ENCODE measurements at regions not wholly inside any gene's neighbourhood (a gene's known extent, or its start where the extent isn't known, plus 50 kb on each side); places are given as distances from the start of the nearest gene placed in this dataset.

DNA sequence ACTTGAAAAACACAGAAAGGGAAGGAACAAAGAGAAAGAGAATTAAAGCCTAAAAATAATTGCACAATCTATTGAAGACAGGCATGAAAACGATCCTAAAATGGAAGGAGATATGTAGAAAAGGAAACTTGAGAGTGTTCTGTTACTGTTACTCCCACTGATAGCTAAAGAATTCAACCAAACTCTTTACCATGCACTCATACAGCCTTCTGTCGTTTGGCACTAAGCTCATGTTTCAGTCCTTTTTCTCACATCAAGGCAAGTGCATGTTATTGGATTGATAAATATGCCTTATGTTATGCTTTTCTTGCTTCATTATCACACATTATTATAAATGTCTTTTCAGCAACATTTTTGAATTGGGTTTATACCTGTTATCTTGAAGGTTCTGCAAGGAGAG lies 696.5 kb downstream of the EFNA5 start:
- TF ChIP-seq TAF1 (IDR thresholded peaks at IDR 0.05; ENCODE audit: borderline replicate concordance, insufficient read depth, low read length) (no peak), POLR2AphosphoS5 (IDR thresholded peaks at IDR 0.05; ENCODE audit: low read depth, low read length) (no peak), FOXP2 (optimal IDR thresholded peaks at IDR 0.05; ENCODE audit: borderline replicate concordance, extremely low read depth, extremely low read length, insufficient read depth) (no peak), REST (IDR thresholded peaks at IDR 0.05; ENCODE audit: insufficient read depth in 1 of 2, low read depth in 2 of 2, low read length in 2 of 2) (no peak), SIN3A (IDR thresholded peaks at IDR 0.05; ENCODE audit: borderline replicate concordance, insufficient read depth, low read length) (no peak)

DNA sequence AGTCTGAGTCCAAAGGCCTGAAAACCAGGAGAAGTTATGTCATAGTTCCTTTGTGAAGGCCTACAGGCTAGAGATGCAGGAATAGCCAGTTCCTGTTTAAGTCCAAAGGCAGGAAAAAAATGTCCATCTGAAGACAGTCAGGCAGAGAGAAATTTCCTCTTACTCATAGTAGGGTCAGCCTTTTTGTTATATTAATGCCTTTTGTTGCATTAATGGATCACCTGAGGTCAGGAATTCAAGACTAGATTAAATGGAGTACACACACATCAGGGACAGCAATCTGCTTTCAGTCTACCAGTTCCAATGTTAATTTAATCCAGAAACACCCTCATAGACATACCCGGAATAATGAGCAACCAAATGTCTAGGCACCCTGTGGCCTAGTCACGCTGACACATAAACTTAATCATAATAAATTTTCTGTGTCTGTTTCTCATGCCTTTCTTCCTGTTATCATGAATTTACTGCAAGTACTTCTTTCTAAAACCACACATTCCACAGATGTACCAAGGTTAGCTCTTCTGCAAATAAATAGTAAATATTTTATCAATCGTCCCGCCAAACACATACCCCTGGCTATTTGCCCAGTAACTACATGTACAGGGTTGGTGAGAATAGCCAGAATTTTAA lies 703.9 kb downstream of the EFNA5 start:
- TF ChIP-seq REST (IDR thresholded peaks at IDR 0.05; ENCODE audit: insufficient read depth in 1 of 2, low read depth in 2 of 2, low read length in 2 of 2): no peak
- TF ChIP-seq SIN3A (IDR thresholded peaks at IDR 0.05; ENCODE audit: borderline replicate concordance, insufficient read depth, low read length): no peak
- TF ChIP-seq POLR2AphosphoS5 (IDR thresholded peaks at IDR 0.05; ENCODE audit: low read depth, low read length): no peak
- no peak for TF ChIP-seq FOXP2 (optimal IDR thresholded peaks at IDR 0.05; ENCODE audit: borderline replicate concordance, extremely low read depth, extremely low read length, insufficient read depth)
- no peak for TF ChIP-seq TAF1 (IDR thresholded peaks at IDR 0.05; ENCODE audit: borderline replicate concordance, insufficient read depth, low read length)

- TF ChIP-seq POLR2AphosphoS5 (IDR thresholded peaks at IDR 0.05; ENCODE audit: low read depth, low read length): no peak
- TF ChIP-seq REST (IDR thresholded peaks at IDR 0.05; ENCODE audit: insufficient read depth in 1 of 2, low read depth in 2 of 2, low read length in 2 of 2): no peak
- TF ChIP-seq FOXP2 (optimal IDR thresholded peaks at IDR 0.05; ENCODE audit: borderline replicate concordance, extremely low read depth, extremely low read length, insufficient read depth): no peak
- no peak for TF ChIP-seq SIN3A (IDR thresholded peaks at IDR 0.05; ENCODE audit: borderline replicate concordance, insufficient read depth, low read length)
- TF ChIP-seq TAF1 (IDR thresholded peaks at IDR 0.05; ENCODE audit: borderline replicate concordance, insufficient read depth, low read length): no peak
These were observed 706.6 kb downstream of the EFNA5 start for GRCh38 chr5:106964132-106964531.

- TF ChIP-seq POLR2AphosphoS5 (IDR thresholded peaks at IDR 0.05; ENCODE audit: low read depth, low read length): no peak
- no peak for TF ChIP-seq REST (IDR thresholded peaks at IDR 0.05; ENCODE audit: insufficient read depth in 1 of 2, low read depth in 2 of 2, low read length in 2 of 2)
- TF ChIP-seq FOXP2 (optimal IDR thresholded peaks at IDR 0.05; ENCODE audit: borderline replicate concordance, extremely low read depth, extremely low read length, insufficient read depth): no peak
- TF ChIP-seq SIN3A (IDR thresholded peaks at IDR 0.05; ENCODE audit: borderline replicate concordance, insufficient read depth, low read length): no peak
- no peak for TF ChIP-seq TAF1 (IDR thresholded peaks at IDR 0.05; ENCODE audit: borderline replicate concordance, insufficient read depth, low read length)
These were observed 707.1 kb downstream of the EFNA5 start for GRCh38 chr5:106963630-106964029.

Measured in PFSK-1 (cell line).